ENCODE measurements at regions not wholly inside any gene's neighbourhood (a gene's known extent, or its start where the extent isn't known, plus 50 kb on each side); places are given as distances from the start of the nearest gene placed in this dataset.

DNA sequence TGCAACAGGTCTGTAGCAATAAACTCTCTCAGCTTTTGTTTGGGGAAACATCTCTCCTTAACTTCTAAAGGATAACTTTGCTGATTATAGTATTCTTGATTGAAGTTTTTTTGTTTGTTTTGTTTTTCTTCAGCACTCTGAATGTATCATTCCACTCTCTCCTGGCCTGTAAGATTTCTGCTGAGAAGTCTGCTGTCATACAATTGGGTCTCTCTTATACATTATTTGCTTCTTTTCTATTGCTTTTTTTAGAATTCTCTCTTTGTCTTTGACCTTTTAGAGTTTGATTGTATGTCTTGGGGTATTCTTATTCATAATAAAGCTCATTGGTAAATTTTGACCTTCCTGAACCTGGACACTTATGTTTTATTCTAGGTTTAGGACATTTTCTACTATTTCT is 386.3 kb downstream of the MRPL39 start:
- H3K4me3 Mint-ChIP-seq (ENCODE audit: unreplicated experiment): no peak overlapping the region
- no peaks in the 10 kb centered on the region for H3K4me1 Mint-ChIP-seq (ENCODE audit: low read depth)
- no peaks in the 10 kb centered on the region for H3K36me3 Mint-ChIP-seq (ENCODE audit: low read depth)
- DNase-seq (ENCODE audit: low spot score): no peak
- no peaks in the 10 kb centered on the region for H3K27me3 Mint-ChIP-seq (ENCODE audit: low read depth)
- TF ChIP-seq, protein P1, sequence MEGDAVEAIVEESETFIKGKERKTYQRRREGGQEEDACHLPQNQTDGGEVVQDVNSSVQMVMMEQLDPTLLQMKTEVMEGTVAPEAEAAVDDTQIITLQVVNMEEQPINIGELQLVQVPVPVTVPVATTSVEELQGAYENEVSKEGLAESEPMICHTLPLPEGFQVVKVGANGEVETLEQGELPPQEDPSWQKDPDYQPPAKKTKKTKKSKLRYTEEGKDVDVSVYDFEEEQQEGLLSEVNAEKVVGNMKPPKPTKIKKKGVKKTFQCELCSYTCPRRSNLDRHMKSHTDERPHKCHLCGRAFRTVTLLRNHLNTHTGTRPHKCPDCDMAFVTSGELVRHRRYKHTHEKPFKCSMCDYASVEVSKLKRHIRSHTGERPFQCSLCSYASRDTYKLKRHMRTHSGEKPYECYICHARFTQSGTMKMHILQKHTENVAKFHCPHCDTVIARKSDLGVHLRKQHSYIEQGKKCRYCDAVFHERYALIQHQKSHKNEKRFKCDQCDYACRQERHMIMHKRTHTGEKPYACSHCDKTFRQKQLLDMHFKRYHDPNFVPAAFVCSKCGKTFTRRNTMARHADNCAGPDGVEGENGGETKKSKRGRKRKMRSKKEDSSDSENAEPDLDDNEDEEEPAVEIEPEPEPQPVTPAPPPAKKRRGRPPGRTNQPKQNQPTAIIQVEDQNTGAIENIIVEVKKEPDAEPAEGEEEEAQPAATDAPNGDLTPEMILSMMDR (IDR thresholded peaks at IDR 0.05): no peak
- H3K27ac Mint-ChIP-seq (ENCODE audit: unreplicated experiment): no peak overlapping the region
- peaks cover 45% of the 10 kb centered on the region for H3K9me3 Mint-ChIP-seq (ENCODE audit: low read depth)

DNA sequence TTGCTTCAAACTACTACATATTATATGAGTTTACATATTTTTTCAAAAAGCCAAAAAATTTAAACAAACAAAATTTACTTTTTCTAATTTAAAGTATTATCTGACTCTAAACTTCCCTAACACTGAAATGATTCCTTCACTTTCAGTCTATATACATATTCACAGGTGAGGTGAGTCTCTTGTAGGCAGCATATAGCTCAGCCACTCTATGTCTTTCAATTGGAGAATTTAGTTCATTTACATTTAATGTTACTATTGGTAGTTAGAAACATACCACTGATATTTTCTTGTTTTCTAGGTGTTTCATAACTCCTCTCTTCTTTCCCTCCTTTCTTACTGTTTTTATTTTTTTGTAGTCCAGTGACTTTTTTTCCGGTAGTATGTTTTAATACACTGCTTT is 387.1 kb downstream of the MRPL39 start:
- no peaks in the 10 kb centered on the region for H3K4me1 Mint-ChIP-seq (ENCODE audit: low read depth)
- H3K9me3 Mint-ChIP-seq (ENCODE audit: low read depth): peaks cover 48% of the 10 kb centered on the region
- H3K4me3 Mint-ChIP-seq (ENCODE audit: unreplicated experiment): no peak overlapping the region
- TF ChIP-seq, protein P1 (IDR thresholded peaks at IDR 0.05): no peak
- H3K27ac Mint-ChIP-seq (ENCODE audit: unreplicated experiment): no peak overlapping the region
- no peak for DNase-seq (ENCODE audit: low spot score)
- H3K27me3 Mint-ChIP-seq (ENCODE audit: low read depth): no peaks in the 10 kb centered on the region
- no peaks in the 10 kb centered on the region for H3K36me3 Mint-ChIP-seq (ENCODE audit: low read depth)

DNA sequence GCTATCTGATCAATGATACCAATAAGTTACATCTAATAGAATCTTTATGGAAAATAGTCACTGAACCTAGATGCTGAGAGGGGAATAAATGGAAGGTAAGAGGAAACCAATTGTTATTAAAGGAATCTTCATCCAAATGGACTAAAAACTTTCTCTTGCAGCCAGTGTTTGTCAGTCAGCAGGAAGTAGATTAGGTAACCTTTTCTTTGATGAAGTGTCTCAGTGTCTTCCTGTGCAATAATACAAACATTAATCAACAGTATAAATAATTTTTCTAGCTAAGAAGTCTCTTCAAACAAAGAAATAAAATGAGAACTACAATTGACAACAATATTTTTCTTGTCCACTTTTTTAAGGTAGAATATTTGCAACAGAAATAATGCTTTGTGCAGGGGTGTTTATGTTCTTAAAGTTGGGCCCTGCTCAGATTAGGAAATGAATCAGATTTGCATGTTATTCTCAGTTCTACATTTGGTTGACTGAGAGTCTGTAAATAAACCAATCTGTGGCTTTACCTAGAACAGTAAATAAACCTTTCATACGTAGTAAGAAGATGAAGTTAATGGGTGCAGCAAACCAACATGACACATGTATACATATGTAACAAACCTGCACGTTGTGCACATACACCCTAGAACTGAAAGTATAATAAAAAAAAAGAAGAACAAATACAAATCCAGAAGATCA is 391.4 kb downstream of the MRPL39 start:
- Mint-ChIP-seq H3K27ac (ENCODE audit: unreplicated experiment) (no peak overlapping the region), H3K27me3 (ENCODE audit: low read depth) (no peaks in the 10 kb centered on the region), H3K4me1 (ENCODE audit: low read depth) (no peaks in the 10 kb centered on the region), H3K36me3 (ENCODE audit: low read depth) (no peaks in the 10 kb centered on the region), H3K9me3 (ENCODE audit: low read depth) (peaks cover 48% of the 10 kb centered on the region), H3K4me3 (ENCODE audit: unreplicated experiment) (no peak overlapping the region)
- no peak for DNase-seq (ENCODE audit: low spot score)
- TF ChIP-seq, protein P1 (IDR thresholded peaks at IDR 0.05): no peak

DNA sequence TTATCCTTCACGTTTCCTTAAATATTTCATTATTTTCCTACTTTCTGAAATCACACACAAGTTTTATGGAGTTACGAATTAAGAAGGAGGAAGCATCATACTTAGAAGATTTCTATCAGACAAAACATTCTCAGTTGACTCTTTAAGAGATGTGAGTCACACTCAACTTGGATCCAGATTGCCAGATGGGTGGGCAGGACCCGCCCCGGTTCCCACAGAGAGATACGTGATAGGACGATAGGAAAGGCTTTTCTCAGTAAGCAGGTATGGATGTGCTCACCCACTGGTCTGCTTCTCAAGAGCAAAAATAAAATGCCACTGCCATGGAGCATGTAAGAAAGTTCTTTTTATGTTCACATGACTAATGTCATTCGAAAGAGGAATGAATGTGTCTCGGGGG is 392.6 kb downstream of the MRPL39 start:
- Mint-ChIP-seq H3K27me3 (ENCODE audit: low read depth) (no peaks in the 10 kb centered on the region), H3K9me3 (ENCODE audit: low read depth) (peaks cover 41% of the 10 kb centered on the region), H3K27ac (ENCODE audit: unreplicated experiment) (no peak overlapping the region), H3K36me3 (ENCODE audit: low read depth) (no peaks in the 10 kb centered on the region), H3K4me3 (ENCODE audit: unreplicated experiment) (no peak overlapping the region), H3K4me1 (ENCODE audit: low read depth) (no peaks in the 10 kb centered on the region)
- no peak for DNase-seq (ENCODE audit: low spot score)
- TF ChIP-seq, protein P1 (IDR thresholded peaks at IDR 0.05): no peak

DNA sequence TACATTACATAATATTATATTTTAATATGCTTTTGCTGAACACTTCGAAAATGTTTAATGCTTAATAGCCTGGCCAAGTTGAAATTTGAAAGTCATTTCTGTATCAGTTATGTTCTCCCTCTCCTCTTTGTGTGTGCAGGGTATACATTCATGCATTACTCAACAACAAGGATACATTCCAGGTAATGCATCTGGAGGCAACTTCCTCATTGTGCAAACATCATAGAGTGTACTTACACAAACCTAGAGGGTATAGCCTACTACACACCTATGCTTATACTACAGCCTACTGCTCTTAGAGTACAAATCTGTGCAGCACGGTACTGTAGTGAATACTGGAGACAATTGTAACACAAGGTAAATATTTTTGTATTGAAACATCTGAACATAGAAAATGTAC is 407.3 kb downstream of the MRPL39 start:
- TF ChIP-seq, protein P1 (IDR thresholded peaks at IDR 0.05): no peak
- peaks cover 50% of the 10 kb centered on the region for H3K9me3 Mint-ChIP-seq (ENCODE audit: low read depth)
- no peak overlapping the region for H3K4me3 Mint-ChIP-seq (ENCODE audit: unreplicated experiment)
- no peaks in the 10 kb centered on the region for H3K27me3 Mint-ChIP-seq (ENCODE audit: low read depth)
- H3K27ac Mint-ChIP-seq (ENCODE audit: unreplicated experiment): no peak overlapping the region
- DNase-seq (ENCODE audit: low spot score): no peak
- H3K36me3 Mint-ChIP-seq (ENCODE audit: low read depth): no peaks in the 10 kb centered on the region
- no peaks in the 10 kb centered on the region for H3K4me1 Mint-ChIP-seq (ENCODE audit: low read depth)

Measured in chondrocyte (in vitro differentiated cells).